ENCODE measurements at regions not wholly inside any gene's neighbourhood (a gene's known extent, or its start where the extent isn't known, plus 50 kb on each side); places are given as distances from the start of the nearest gene placed in this dataset.
"Not testable (repeated sequence)": the region's sequence is repeated elsewhere in the genome, so short reads cannot be mapped to it uniquely, and the experiment has no call there.

DNA sequence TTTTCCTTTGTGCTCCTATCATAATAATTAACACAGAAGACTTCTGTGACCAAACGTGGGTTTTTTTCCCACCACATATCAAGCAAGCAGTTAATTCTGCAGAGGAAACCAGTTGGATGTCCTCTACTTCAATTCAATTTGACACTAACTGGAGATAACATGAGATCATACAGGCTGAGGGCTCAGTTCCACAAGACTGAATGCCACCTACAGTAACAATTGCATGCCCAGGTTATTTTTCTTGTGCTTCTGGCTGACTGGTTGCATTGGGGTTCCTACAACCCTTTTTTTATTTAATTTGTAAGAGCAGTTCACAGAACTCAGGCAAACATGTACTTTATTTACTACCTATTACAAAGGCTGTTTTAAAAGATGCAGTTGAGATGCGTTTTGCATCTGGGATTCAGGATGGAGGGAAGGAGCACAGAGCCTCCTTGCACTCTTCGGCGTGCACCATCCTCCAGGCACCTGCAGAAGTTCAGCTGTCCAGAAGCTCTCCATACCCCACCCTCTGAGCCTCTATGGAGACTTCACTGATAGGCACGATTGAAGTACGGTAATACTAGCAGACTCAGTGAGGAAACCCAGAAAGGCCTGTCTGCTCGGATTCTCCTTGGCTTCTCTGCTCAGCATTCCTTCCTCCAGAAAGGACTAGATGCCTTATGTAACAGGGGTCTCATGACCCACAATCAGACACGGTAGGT, 425.2 kb upstream of the CDH9 start:
- DNase-seq (ENCODE audit: low read depth), result no peak

GRCh38 chr5:27462936-27463335, 424.6 kb upstream of the CDH9 start:
- no peak for DNase-seq (ENCODE audit: low read depth)

- no peak for DNase-seq (ENCODE audit: low read depth)
Measured at GRCh38 chr5:27458287-27458686, 419.9 kb upstream of the CDH9 start.

DNA sequence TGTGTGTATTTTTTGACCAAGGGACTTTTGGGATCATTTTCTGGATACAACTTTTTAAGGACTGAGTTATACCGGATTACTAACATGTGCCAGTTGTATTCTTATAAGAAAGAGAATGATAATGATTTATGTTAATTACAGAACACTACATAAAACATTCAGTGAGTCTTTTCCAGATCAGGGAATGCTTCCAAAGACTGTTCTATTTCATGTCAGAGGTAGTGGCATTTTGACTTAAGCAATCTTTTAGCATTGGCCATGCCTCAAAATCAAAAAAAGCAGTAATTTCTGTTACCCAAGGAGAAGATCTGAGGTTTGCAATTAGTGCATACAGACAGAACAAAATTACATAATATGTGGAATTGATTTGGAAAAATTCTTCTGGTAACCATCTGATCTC, 413.0 kb upstream of the CDH9 start:
- no peak for DNase-seq (ENCODE audit: low read depth)

- DNase-seq (ENCODE audit: low read depth), result peak; percentile 57
Measured at GRCh38 chr5:27450607-27451006, 412.2 kb upstream of the CDH9 start.

GRCh38 chr5:27439383-27439782, 401.0 kb upstream of the CDH9 start:
- not testable (repeated sequence) for DNase-seq (ENCODE audit: low read depth)

GRCh38 chr5:27437594-27438200, 399.3 kb upstream of the CDH9 start:
- no peak for DNase-seq (ENCODE audit: low read depth)

GRCh38 chr5:27434335-27434734, 395.9 kb upstream of the CDH9 start:
- DNase-seq (ENCODE audit: low read depth), result no peak

DNA sequence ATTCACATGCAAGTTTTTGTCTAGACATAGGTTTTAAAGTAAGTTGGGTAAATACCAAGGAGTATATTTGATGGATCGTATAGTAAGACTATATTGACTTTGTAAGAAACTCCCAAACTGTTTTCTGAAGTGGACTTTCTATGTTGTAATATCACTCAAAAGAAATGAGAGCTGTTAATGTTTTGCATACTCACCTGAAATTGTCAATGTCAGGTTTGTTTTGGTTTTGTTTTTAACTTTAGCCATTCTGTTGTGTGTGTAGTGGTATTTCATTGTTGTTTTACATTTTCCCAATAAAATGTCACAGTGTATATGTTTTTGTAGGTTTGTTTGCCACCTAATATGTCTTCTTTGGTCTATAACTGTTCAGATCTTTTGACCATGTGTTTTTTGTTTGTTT, 375.7 kb upstream of the CDH9 start:
- DNase-seq (ENCODE audit: low read depth), result no peak

DNA sequence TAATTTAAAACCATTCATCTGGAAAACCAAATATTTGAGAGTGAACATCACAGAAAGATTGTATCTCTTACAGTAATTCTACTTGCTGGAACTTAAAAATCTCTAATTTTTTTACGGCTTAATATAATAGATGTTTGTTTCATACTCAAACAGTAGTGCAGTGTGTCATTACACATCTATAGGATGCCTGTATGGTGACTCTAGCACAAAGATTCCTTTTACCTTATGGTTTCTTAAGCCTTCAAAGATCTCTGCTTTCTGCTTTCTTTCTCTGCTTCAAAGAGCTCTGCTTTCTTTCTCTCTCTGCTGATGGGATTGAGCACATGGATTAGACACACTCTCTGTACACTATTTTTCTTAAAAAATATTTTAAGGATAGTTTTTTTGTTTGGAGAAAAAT, 374.0 kb upstream of the CDH9 start:
- DNase-seq (ENCODE audit: low read depth), result no peak

- no peak for DNase-seq (ENCODE audit: low read depth)
Measured at GRCh38 chr5:27406020-27406419, 367.6 kb upstream of the CDH9 start.

DNA sequence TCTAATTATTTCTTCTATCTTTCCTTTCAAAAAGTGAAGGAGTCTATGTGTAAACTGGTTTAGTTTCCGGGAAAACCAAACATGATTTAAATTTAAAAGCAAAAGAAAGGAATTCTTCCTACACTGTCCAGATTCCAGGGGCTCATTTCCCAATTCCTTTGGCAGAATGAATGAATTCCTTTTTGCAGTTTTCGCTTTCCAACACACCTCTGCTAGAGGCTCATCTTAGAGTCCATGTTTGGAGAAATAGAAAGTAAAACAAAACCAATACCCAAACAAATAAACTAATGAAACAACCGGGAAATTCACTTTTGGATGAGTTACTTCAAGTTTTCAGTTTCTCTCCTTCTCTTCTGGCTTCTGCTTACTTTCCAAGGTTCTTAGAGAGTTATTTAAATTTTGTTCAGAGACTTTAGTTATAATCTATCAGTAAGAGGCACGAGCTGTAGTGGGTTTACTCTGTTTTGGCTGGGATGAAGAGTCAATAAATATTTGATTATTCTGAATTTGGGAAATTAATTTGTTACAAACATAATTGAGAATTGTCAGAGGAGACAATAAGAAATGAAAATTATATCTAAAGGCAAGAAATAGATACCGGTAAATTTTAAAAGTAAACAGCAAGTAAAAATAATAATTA, 365.0 kb upstream of the CDH9 start:
- DNase-seq (ENCODE audit: low read depth), result peak; percentile 70

DNA sequence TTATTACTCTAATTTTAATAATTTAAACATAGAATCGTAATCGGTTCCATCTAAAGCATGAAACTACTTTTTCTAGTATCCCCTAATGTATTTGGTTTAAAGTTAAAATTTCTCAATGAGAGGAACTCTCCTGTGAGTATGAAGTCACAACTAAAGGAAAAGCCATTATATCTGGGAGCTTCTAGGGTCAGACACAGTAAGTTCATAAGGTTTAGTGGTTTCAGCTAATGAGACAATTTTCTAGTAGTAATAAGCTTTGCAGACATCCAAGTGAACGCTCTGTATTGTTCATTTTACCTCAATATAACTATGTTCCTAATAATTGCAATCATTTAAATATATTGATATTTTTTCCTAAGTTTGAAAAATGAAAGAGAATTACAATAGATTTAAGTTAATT, 364.4 kb upstream of the CDH9 start:
- peak; percentile 23 for DNase-seq (ENCODE audit: low read depth)

DNA sequence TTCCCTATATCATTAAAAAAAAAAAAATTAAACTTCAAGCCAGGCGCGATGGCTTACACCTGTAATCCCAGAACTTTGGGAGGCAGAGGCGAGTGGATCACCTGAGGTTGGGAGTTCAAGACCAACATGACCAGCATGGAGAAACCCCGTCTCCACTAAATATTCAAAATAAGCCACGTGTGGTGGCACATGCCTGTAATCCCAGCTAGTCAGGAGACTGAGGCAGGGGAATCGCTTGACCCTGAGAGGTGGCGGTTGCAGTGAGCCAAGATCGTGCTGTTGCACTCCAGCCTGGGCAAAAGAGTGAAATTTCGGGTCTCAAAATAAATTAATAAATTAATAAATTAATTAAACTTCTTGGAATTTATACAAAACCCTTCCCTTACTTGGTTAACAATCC, 358.6 kb upstream of the CDH9 start:
- no peak for DNase-seq (ENCODE audit: low read depth)

DNA sequence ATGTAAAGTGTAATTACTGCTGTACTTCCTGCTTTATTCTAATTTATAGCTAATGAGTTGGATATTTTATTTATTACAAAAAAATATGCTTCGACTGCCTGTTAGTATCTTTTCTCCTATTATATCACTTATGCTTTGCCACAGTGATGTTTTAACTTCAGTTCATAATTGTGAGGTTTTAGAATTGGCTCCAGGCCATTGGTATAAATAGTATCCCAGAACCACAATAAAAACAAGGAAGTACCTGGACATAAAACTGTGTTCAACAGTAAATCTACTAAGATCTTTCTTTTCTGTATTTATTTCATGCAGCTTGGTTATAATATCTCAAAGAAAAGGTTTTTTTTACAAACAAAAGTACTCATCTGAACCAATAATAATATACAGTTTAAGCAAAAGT, 354.3 kb upstream of the CDH9 start:
- no peak for DNase-seq (ENCODE audit: low read depth)

DNA sequence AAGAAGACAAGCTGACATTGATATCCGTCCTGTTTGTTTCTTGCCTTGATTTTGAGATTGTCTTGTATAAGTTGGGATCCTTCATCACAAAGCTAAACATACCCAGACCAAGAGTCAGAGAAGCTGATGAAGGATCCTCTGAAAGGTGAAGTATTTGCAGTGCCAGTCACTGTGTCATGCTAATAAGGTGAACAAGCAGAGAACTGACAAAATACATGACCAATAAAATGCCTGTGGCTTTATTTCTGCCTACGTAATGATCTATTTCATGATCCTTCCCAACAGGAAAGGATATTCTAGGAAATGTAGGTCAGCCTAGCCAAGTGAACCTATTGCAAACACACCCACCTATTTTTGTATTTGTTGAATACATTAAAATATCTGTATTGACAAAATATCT, 351.3 kb upstream of the CDH9 start:
- DNase-seq (ENCODE audit: low read depth), result no peak

DNA sequence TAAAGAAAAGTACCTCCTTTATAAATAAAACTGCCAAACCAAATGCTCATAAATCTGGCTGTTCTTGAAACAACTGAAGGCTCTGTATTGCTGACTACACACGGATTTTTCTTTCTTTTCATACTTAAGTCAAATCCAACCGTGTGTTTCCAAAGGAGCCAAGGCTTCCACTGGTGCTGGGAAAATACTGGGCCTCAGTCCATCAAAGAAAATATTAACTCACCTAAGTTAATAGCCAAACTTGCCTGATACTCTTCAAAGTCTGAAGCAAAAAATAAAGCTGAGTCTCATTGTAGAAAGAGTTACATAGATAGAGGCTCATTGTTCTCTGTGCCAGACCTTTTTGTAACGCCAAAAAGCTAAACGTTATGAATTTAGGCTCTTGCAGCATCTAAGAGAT, 350.4 kb upstream of the CDH9 start:
- DNase-seq (ENCODE audit: low read depth), result no peak

DNA sequence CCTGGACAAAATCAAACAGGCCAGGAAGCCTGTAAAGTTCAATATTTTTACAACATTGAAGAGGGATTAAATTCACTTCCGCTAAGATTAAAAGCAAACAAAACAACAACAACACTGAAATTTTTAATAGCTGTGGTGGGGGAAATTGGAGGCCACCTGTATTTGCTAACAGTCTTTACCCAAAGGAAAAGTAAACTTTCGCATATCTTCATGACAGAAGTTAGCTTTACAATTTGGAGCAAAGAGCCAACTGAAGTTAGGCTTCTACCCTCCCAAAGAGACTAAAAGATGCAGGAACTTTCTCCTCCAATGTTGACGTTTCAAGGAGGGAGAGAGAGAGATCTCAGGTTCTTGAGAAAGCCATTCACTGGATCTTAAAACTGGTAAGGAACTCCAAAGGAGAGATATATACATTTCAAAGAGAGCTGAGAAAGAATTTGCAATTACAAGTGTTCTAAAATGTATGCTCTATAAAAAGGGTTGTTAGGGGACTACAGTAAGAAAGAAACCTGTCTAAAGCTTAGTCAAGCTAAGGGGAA, 349.2 kb upstream of the CDH9 start:
- DNase-seq (ENCODE audit: low read depth), result no peak

DNA sequence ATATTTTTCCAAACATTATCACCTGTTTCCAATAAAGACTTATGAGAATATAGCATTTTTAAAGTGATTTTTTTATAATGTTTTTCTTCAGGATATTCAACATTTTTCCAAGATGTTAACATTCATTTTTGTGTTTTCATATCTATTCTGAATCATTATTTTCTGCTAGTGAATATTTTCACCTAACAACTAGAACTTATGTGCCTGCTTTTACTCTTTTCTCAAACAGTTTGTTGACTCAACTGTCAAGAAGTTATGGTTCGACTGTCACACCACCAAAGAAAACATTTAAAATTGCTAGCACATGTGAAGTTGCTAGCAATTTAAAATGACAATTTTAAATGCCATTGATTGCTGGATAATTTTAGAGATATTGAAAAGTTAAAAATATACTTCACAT, 343.3 kb upstream of the CDH9 start:
- no peak for DNase-seq (ENCODE audit: low read depth)

GRCh38 chr5:27377626-27378025, 339.2 kb upstream of the CDH9 start:
- DNase-seq (ENCODE audit: low read depth), result peak; percentile 65

DNA sequence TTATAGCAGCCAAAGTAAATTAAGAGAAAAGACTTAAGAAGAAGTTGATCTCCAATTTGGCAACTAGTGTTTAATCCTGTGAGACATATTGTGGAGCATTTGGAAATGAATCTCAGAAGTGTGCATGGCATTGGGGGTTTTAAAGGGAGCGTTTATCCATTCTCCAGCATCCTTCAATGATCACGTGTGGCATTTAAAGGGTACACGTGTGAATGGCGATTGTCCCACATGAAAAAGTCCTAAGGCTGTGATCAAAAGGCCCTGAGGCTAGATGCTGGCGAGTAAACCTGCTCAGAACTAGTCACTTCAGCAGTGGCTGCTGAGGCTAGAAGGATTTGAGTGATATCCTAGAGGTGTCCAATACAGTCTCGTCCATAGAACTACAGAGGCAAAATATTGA, 315.6 kb upstream of the CDH9 start:
- no peak for DNase-seq (ENCODE audit: low read depth)

- DNase-seq (ENCODE audit: low read depth), result no peak
Measured at GRCh38 chr5:27353540-27353939, 315.2 kb upstream of the CDH9 start.

DNA sequence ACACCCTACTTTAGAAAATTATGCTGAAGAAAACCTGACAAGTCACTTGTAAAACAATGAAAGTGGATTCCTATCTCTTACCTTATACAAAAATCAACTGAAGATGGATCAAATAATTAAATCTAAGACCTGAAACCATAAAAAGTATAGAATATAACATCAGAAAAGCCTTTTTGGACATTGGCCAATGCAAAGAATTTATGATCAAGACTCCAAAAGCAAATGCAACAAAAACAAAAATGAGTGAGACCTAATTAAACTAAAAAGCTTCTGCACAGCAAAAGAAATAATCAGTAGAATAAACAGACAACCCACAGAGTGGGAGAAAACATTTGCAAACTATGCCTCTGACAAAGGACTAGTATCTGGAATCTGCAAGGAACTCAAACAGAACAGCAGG, 303.0 kb upstream of the CDH9 start:
- no peak for DNase-seq (ENCODE audit: low read depth)
